IMR-90 (cell line): ENCODE measurements at regions not wholly inside any gene's neighbourhood (a gene's known extent, or its start where the extent isn't known, plus 50 kb on each side); places are given as distances from the start of the nearest gene placed in this dataset.

Experiments used
- ATAC-seq: fragments of 200-7000 bp; cut with Tn5 transposase; 2 replicates; pipeline ENCODE4 v1.9.1; 2020; ENCODE audit warnings: low read depth, mild to moderate bottlenecking, moderate library complexity
- BruUV-seq: library from RNA; stranded (reverse); fragments of 400-500 nt; replicated peaks from 2 replicates; lab custom pipeline; 2021; lab: Mats Ljungman, UMichigan
- CTCF ChIA-PET: fragments of 300-600 bp; formaldehyde crosslinking; extraction: SDS; loops from one replicate; lab custom pipeline; 2021; ENCODE audit warnings: antibody characterized with exemption; lab: Yijun Ruan, JAX
- POLR2A ChIA-PET: fragments of 300-600 bp; sonication (Branson Sonifier 250); formaldehyde crosslinking; loops from one replicate; lab custom pipeline; 2022; ENCODE audit warnings: antibody characterized with exemption; ENCODE audit not compliant: unreplicated experiment; lab: Charles Lee
- DNase-seq: peaks from one replicate; pipeline ENCODE4 v3.0.0; 2013
- H2AFZ ChIP-seq: replicated peaks from 2 replicates; pipeline ENCODE3; 2013; ENCODE audit warnings: low read length, mild to moderate bottlenecking; ENCODE audit not compliant: poor library complexity
- H2AK5ac ChIP-seq: 2 replicates; pipeline ENCODE4 v1.6.1; 2013; ENCODE audit warnings: low read depth, low read length, inconsistent platforms
- H2AK9ac ChIP-seq: replicated peaks from 2 replicates; pipeline ENCODE3; 2013; ENCODE audit warnings: mild to moderate bottlenecking, low read depth, low read length, moderate library complexity; ENCODE audit not compliant: poor library complexity
- H2BK120ac ChIP-seq: 2 replicates; pipeline ENCODE4 v1.6.1; 2013; ENCODE audit warnings: low read depth, low read length, inconsistent platforms
- H2BK15ac ChIP-seq: 3 replicates; pipeline ENCODE4 v1.6.1; 2013; ENCODE audit warnings: low read depth, low read length, inconsistent platforms
- H2BK20ac ChIP-seq: 2 replicates; pipeline ENCODE4 v1.6.1; 2013; ENCODE audit warnings: low read depth, mild to moderate bottlenecking, inconsistent platforms, low read length, moderate library complexity
- H2BK5ac ChIP-seq: 2 replicates; pipeline ENCODE4 v1.6.1; 2013; ENCODE audit warnings: mild to moderate bottlenecking, low read depth, low read length, inconsistent platforms; ENCODE audit not compliant: poor library complexity, severe bottlenecking
- H3K14ac ChIP-seq: replicated peaks from 2 replicates; pipeline ENCODE4 v1.6.1; 2013; ENCODE audit warnings: low read depth, low read length, inconsistent platforms
- H3K18ac ChIP-seq: 2 replicates; pipeline ENCODE4 v1.6.1; 2013; ENCODE audit warnings: low read depth, low read length, control low read depth
- H3K23ac ChIP-seq: 2 replicates; pipeline ENCODE4 v1.6.1; 2013; ENCODE audit warnings: low read depth, low read length, inconsistent platforms
- H3K27ac ChIP-seq: 2 replicates; pipeline ENCODE4 v1.5.1; 2013; ENCODE audit warnings: mild to moderate bottlenecking, control low read depth, low read length; ENCODE audit not compliant: insufficient read depth
- H3K27me3 ChIP-seq: 2 replicates; pipeline ENCODE4 v1.6.1; 2013; ENCODE audit warnings: low read length; ENCODE audit not compliant: control insufficient read depth, insufficient read depth
- H3K36me3 ChIP-seq: 2 replicates; pipeline ENCODE4 v1.6.1; 2013; ENCODE audit warnings: low read length, mixed read lengths; ENCODE audit not compliant: control insufficient read depth, insufficient read depth
- H3K4ac ChIP-seq: 2 replicates; pipeline ENCODE4 v1.6.1; 2013; ENCODE audit warnings: low read depth, low read length, inconsistent platforms
- H3K4me1 ChIP-seq: 2 replicates; pipeline ENCODE4 v1.6.1; 2013; ENCODE audit warnings: low read length, mixed read lengths; ENCODE audit not compliant: control insufficient read depth, insufficient read depth
- H3K4me2 ChIP-seq: 2 replicates; pipeline ENCODE4 v1.6.1; 2013; ENCODE audit warnings: low read depth, mild to moderate bottlenecking, control low read depth, low read length, moderate library complexity
- H3K4me3 ChIP-seq: 2 replicates; pipeline ENCODE4 v1.5.1; 2013; ENCODE audit warnings: low read depth, mild to moderate bottlenecking, control low read depth, low read length, moderate library complexity; ENCODE audit not compliant: insufficient read depth
- H3K56ac ChIP-seq: 2 replicates; pipeline ENCODE4 v1.6.1; 2013; ENCODE audit warnings: low read length, inconsistent platforms; ENCODE audit not compliant: insufficient read depth; ENCODE audit errors: extremely low read depth
- H3K79me1 ChIP-seq, 2 experiments: 2 replicates each; pipeline ENCODE4 v1.6.1; 2013; ENCODE audit warnings: low read length in 2 of 2, inconsistent platforms in 1 of 2, low read depth in 1 of 2
- H3K9ac ChIP-seq: 2 replicates; pipeline ENCODE4 v1.6.1; 2013; ENCODE audit warnings: low read depth, low read length, control low read depth
- H3K9me1 ChIP-seq: 2 replicates; pipeline ENCODE4 v1.6.1; 2013; ENCODE audit warnings: low read length, inconsistent platforms; ENCODE audit not compliant: insufficient read depth
- H3K9me3 ChIP-seq: 2 replicates; pipeline ENCODE4 v1.6.1; 2013; ENCODE audit warnings: low read length; ENCODE audit not compliant: control insufficient read depth, insufficient read depth
- H4K20me1 ChIP-seq: 2 replicates; pipeline ENCODE4 v1.6.1; 2013; ENCODE audit warnings: low read length, inconsistent platforms; ENCODE audit not compliant: insufficient read depth
- H4K5ac ChIP-seq: 2 replicates; pipeline ENCODE4 v1.6.1; 2013; ENCODE audit warnings: mild to moderate bottlenecking, low read depth, low read length, control low read depth
- H4K8ac ChIP-seq, 2 experiments: 2 replicates each; pipeline ENCODE4 v1.6.1; 2013; ENCODE audit warnings: low read depth in 2 of 2, low read length in 2 of 2, control low read depth in 1 of 2, inconsistent platforms in 1 of 2
- H4K91ac ChIP-seq: 2 replicates; pipeline ENCODE4 v1.6.1; 2013; ENCODE audit warnings: low read depth, low read length, inconsistent platforms; ENCODE audit not compliant: insufficient read depth
- ELK1 ChIP-seq: fragments of 150-350 bp; IDR thresholded peaks from 2 replicates; pipeline ENCODE4 v1.6.1; 2016; ENCODE audit warnings: low read depth, mild to moderate bottlenecking, low read length, moderate library complexity, borderline replicate concordance
- USF2 ChIP-seq: fragments of 150-350 bp; IDR thresholded peaks from 2 replicates; pipeline ENCODE4 v1.6.1; 2017; ENCODE audit warnings: mild to moderate bottlenecking, antibody characterized with exemption, low read length, low read depth
- WGBS, 2 experiments: methylation state at CpG; one replicate each; pipeline versions ENCODE4 v1.1.5 to v1.1.7; 2013; ENCODE audit warnings: missing lambda C conversion rate in 2 of 2; ENCODE audit not compliant: insufficient read length in 1 of 2; ENCODE audit errors: extremely low coverage in 2 of 2; 5-methylcytosine and 5-hydroxymethylcytosine counted together
- dilution Hi-C: fragments of 300-500 bp; cut with HindIII; formaldehyde crosslinking; loops from one replicate; pipeline ENCODE4 v1.14.3; 2018; ENCODE audit warnings: low sequenced_read_pairs; ENCODE audit not compliant: unreplicated experiment
- in situ Hi-C: fragments of 300-500 bp; cut with MboI; formaldehyde crosslinking; loops from 3 replicates; pipeline ENCODE4 v1.14.3; 2019; ENCODE audit warnings: low sequenced_read_pairs, inconsistent platforms, mixed read lengths
- intact Hi-C: fragments of 100-400 bp; cut with micrococcal nuclease; formaldehyde crosslinking; loops from 2 replicates; pipeline ENCODE4 v1.10.0; 2022

DNA sequence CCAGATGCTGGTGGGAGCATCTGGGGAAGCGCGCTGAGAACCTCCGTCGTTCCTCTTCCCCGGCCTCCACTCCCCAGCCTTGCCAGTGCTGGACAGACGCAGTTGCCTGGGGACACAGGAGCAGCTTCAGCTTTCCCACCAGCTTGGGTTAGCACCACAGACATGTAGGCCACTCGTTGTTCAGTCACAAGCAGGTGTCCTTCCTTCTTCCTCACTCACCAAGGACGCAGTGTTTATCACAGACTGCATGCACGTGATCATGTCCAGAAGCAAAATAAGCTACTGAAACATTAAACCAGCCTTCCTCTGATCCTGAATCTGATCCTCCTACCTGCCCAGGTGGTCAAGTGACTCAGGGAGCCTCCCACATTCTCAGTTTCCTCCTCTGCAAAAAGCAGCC is 232.9 kb downstream of the SYK start:
- 0 out of 2 replicates have a peak overlapping the region, but pooled peaks have one; percentile 17 for H3K4ac ChIP-seq
- 79% methylated on average over 9 of the region's 9 CpGs; no CpG with 5 or more reads in 1 of the 2 experiments for WGBS, 2 experiments
- no peaks in the 10 kb centered on the region for H4K20me1 ChIP-seq
- H3K27ac ChIP-seq, result no peak overlapping the region
- TF ChIP-seq ELK1, result no peak
- no peak for TF ChIP-seq USF2
- peak overlapping the region; percentile 14 for H2BK20ac ChIP-seq
- POLR2A ChIA-PET, result no interaction called here
- H2AFZ ChIP-seq, result no peak overlapping the region
- peak overlapping the region; percentile 78; the same call in 1 of the 3 replicates for H2BK15ac ChIP-seq
- H3K9me1 ChIP-seq, result peaks cover 19% of the 10 kb centered on the region
- CTCF ChIA-PET, result interaction anchor here (0.7 kb wide), 1 partner anchor 1114 kb away, joined by 4 read pairs; no protein-coding TSS in a partner anchor
- no peaks in the 10 kb centered on the region for H3K9me3 ChIP-seq
- H4K8ac ChIP-seq, result no peak overlapping the region
- DNase-seq (no peak), ATAC-seq (no peak)
- no peak overlapping the region for H3K18ac ChIP-seq
- no peak overlapping the region for H3K23ac ChIP-seq
- H4K5ac ChIP-seq, result no peak overlapping the region
- intact Hi-C loops, result no loop called here
- H4K91ac ChIP-seq, result peak overlapping the region; percentile 43; the same call in 1 of the 2 replicates
- peak overlapping the region; percentile 86; the same call in 1 of the 2 replicates for H2AK5ac ChIP-seq
- H3K14ac ChIP-seq, result no peak overlapping the region
- H2AK9ac ChIP-seq, result no peak overlapping the region
- no peak overlapping the region for H3K4me3 ChIP-seq
- H3K4me1 ChIP-seq, result peaks cover 23% of the 10 kb centered on the region
- in situ Hi-C loops, result no loop called here
- H3K27me3 ChIP-seq, result no peaks in the 10 kb centered on the region
- peaks cover 0 to 13% of the 10 kb centered on the region in 2 experiments; a peak in 3 of 4 replicates for H3K79me1 ChIP-seq
- BruUV-seq, result no TSS peak
- no peak overlapping the region for H3K4me2 ChIP-seq
- no peaks in the 10 kb centered on the region for H3K36me3 ChIP-seq
- H3K9ac ChIP-seq, result no peak overlapping the region
- dilution Hi-C loops, result no loop called here
- peak overlapping the region; percentile 41; the same call in 1 of the 2 replicates for H2BK120ac ChIP-seq
- no peak overlapping the region for H3K56ac ChIP-seq
- H2BK5ac ChIP-seq, result no peak overlapping the region
